HG03060 (cell line): ENCODE measurements at regions not wholly inside any gene's neighbourhood (a gene's known extent, or its start where the extent isn't known, plus 50 kb on each side); places are given as distances from the start of the nearest gene placed in this dataset.

Experiments
- ATAC-seq: cut with Tn5 transposase; IDR thresholded peaks from one replicate; pipeline ENCODE4 v1.9.1; 2021; ENCODE audit warnings: low read depth, moderate number of reproducible peaks; ENCODE audit not compliant: unreplicated experiment

GRCh38 chr17:77888242-77889134, 70.0 kb upstream of the TNRC6C start:
- no peak for ATAC-seq

- no peak for ATAC-seq
Observed at GRCh38 chr17:77889135-77889505, 69.4 kb upstream of the TNRC6C start.

GRCh38 chr17:77889866-77890760, 68.4 kb upstream of the TNRC6C start:
- no peak for ATAC-seq

- ATAC-seq: no peak
Observed at GRCh38 chr17:77890771-77891170, 67.7 kb upstream of the TNRC6C start.

- ATAC-seq: no peak
Observed at GRCh38 chr17:77891602-77892001, 66.9 kb upstream of the TNRC6C start.

- ATAC-seq: no peak
Observed at GRCh38 chr17:77892031-77892430, 66.5 kb upstream of the TNRC6C start.

GRCh38 chr17:77892469-77893143, 65.9 kb upstream of the TNRC6C start:
- no peak for ATAC-seq

- no peak for ATAC-seq
Observed at GRCh38 chr17:77893144-77894044, 65.1 kb upstream of the TNRC6C start.

GRCh38 chr17:77894126-77894956, 64.2 kb upstream of the TNRC6C start:
- no peak for ATAC-seq

GRCh38 chr17:77897741-77898301, 60.7 kb upstream of the TNRC6C start:
- ATAC-seq: no peak

GRCh38 chr17:77898521-77899434, 59.7 kb upstream of the TNRC6C start:
- ATAC-seq: no peak

GRCh38 chr17:77899498-77899897, 59.0 kb upstream of the TNRC6C start:
- no peak for ATAC-seq

- no peak for ATAC-seq
Observed at GRCh38 chr17:77901481-77901880, 57.0 kb upstream of the TNRC6C start.

GRCh38 chr17:77905266-77905665, 53.2 kb upstream of the TNRC6C start:
- no peak for ATAC-seq

- no peak for ATAC-seq
Observed at GRCh38 chr17:77905766-77906165, 52.7 kb upstream of the TNRC6C start.

GRCh38 chr17:77906377-77906871, 52.1 kb upstream of the TNRC6C start:
- no peak for ATAC-seq
